DND-41 (cell line): ENCODE measurements at regions not wholly inside any gene's neighbourhood (a gene's known extent, or its start where the extent isn't known, plus 50 kb on each side); places are given as distances from the start of the nearest gene placed in this dataset.

ENCODE experiments used
- ATAC-seq: fragments of 200-7000 bp; cut with Tn5 transposase; 3 replicates; pipeline ENCODE4 v1.9.1; 2021; ENCODE audit warnings: low read depth; ENCODE audit not compliant: insufficient read depth
- DNase-seq: peaks from one replicate; pipeline ENCODE4 v3.0.0-alpha.2; 2020
- H2AFZ ChIP-seq: 2 replicates; pipeline ENCODE4 v1.6.0; 2012; ENCODE audit warnings: low read depth, low read length
- H3K27ac ChIP-seq: 2 replicates; pipeline ENCODE4 v1.5.1; 2012; ENCODE audit warnings: low read length, inconsistent platforms
- H3K27me3 ChIP-seq: fragments of 200-600 bp; sonication (generic); 2 replicates; pipeline ENCODE4 v1.6.0; 2012; ENCODE audit warnings: low read length, mild to moderate bottlenecking, inconsistent platforms; ENCODE audit not compliant: insufficient read depth, poor library complexity
- H3K36me3 ChIP-seq: 2 replicates; pipeline ENCODE4 v1.5.1; 2012; ENCODE audit warnings: low read length, inconsistent platforms; ENCODE audit not compliant: insufficient read depth
- H3K4me1 ChIP-seq: 2 replicates; pipeline ENCODE4 v1.5.1; 2012; ENCODE audit warnings: mild to moderate bottlenecking, low read length; ENCODE audit not compliant: insufficient read depth
- H3K4me2 ChIP-seq: 2 replicates; pipeline ENCODE4 v1.6.0; 2012; ENCODE audit warnings: mild to moderate bottlenecking, moderate library complexity, low read length, inconsistent platforms; ENCODE audit not compliant: insufficient read depth
- H3K4me3 ChIP-seq, 2 experiments: fragments of 200-600 bp in 1 of 2; shearing (Covaris generic) in 1 of 2; 2 replicates each; pipeline ENCODE4 v1.5.1; 2012 to 2016; ENCODE audit warnings: inconsistent platforms in 2 of 2, low read length in 2 of 2, mild to moderate bottlenecking in 2 of 2, low read depth in 1 of 2, moderate library complexity in 1 of 2
- H3K79me2 ChIP-seq: 2 replicates; pipeline ENCODE4 v1.6.0; 2012; ENCODE audit warnings: low read length, inconsistent platforms; ENCODE audit not compliant: insufficient read depth
- H3K9ac ChIP-seq: 2 replicates; pipeline ENCODE4 v1.6.0; 2012; ENCODE audit warnings: low read depth, mild to moderate bottlenecking, inconsistent platforms, low read length, moderate library complexity
- H3K9me3 ChIP-seq: 2 replicates; pipeline ENCODE4 v1.5.1; 2012; ENCODE audit warnings: low read length, moderate library complexity, mild to moderate bottlenecking, inconsistent platforms; ENCODE audit not compliant: insufficient read depth, severe bottlenecking
- H4K20me1 ChIP-seq: 2 replicates; pipeline ENCODE4 v1.6.0; 2012; ENCODE audit warnings: low read length; ENCODE audit not compliant: insufficient read depth
- CTCF ChIP-seq: IDR thresholded peaks from 2 replicates; pipeline ENCODE4 v1.5.1; 2012; ENCODE audit warnings: borderline replicate concordance, low read length, moderate library complexity, mild to moderate bottlenecking; ENCODE audit not compliant: poor library complexity, severe bottlenecking; ENCODE audit errors: extremely low read depth
- EZH2 ChIP-seq: IDR thresholded peaks from 3 replicates; pipeline ENCODE4 v1.6.1; 2012; ENCODE audit warnings: borderline replicate concordance, low read depth, mild to moderate bottlenecking, moderate library complexity, low read length, inconsistent platforms; ENCODE audit not compliant: severe bottlenecking

GRCh38 chr20:40810332-40811000, 121.4 kb upstream of the MAFB start:
- TF ChIP-seq EZH2 (no peak), CTCF (no peak)
- no peak for DNase-seq
- Histone ChIP-seq H3K4me3 (no peak overlapping the region), H4K20me1 (no peaks in the 10 kb centered on the region), H3K27ac (no peak overlapping the region), H3K27me3 (no peaks in the 10 kb centered on the region), H2AFZ (no peak overlapping the region), H3K4me2 (no peak overlapping the region), H3K9ac (no peak overlapping the region), H3K4me1 (no peaks in the 10 kb centered on the region), H3K79me2 (no peaks in the 10 kb centered on the region), H3K36me3 (no peaks in the 10 kb centered on the region), H3K9me3 (no peaks in the 10 kb centered on the region)
- ATAC-seq: no peak

GRCh38 chr20:40811004-40811403, 122.0 kb upstream of the MAFB start:
- TF ChIP-seq EZH2: no peak
- TF ChIP-seq CTCF: no peak
- no peaks in the 10 kb centered on the region for H3K9me3 ChIP-seq
- H3K27ac ChIP-seq: no peak overlapping the region
- H3K4me2 ChIP-seq: no peak overlapping the region
- H3K27me3 ChIP-seq: no peaks in the 10 kb centered on the region
- no peaks in the 10 kb centered on the region for H3K79me2 ChIP-seq
- no peaks in the 10 kb centered on the region for H3K36me3 ChIP-seq
- no peak overlapping the region for H3K9ac ChIP-seq
- ATAC-seq (no peak), DNase-seq (no peak)
- no peak overlapping the region for H2AFZ ChIP-seq
- H3K4me3 ChIP-seq: no peak overlapping the region
- H3K4me1 ChIP-seq: no peaks in the 10 kb centered on the region
- H4K20me1 ChIP-seq: no peaks in the 10 kb centered on the region

GRCh38 chr20:40811660-40812414, 122.8 kb upstream of the MAFB start:
- no peak for DNase-seq
- ATAC-seq: peak; percentile 59; the same call in 2 of the 3 replicates
- no peak overlapping the region for H3K9ac ChIP-seq
- H3K4me2 ChIP-seq: no peak overlapping the region
- no peaks in the 10 kb centered on the region for H3K27me3 ChIP-seq
- H3K36me3 ChIP-seq: no peaks in the 10 kb centered on the region
- H3K27ac ChIP-seq: no peak overlapping the region
- H3K79me2 ChIP-seq: no peaks in the 10 kb centered on the region
- peak; percentile 62 for TF ChIP-seq CTCF
- no peak for TF ChIP-seq EZH2
- H2AFZ ChIP-seq: no peak overlapping the region
- H4K20me1 ChIP-seq: no peaks in the 10 kb centered on the region
- no peaks in the 10 kb centered on the region for H3K9me3 ChIP-seq
- no peak overlapping the region for H3K4me3 ChIP-seq
- H3K4me1 ChIP-seq: no peaks in the 10 kb centered on the region
